H1 (cell line): ENCODE measurements at regions not wholly inside any gene's neighbourhood (a gene's known extent, or its start where the extent isn't known, plus 50 kb on each side); places are given as distances from the start of the nearest gene placed in this dataset.

Experiments
- BCL11A ChIP-seq, 2 experiments: IDR thresholded peaks; one replicate each; pipeline ENCODE4 v1.6.1; 2011; ENCODE audit warnings: low read depth in 2 of 2, low read length in 2 of 2, mild to moderate bottlenecking in 2 of 2
- CTCF ChIP-seq, 3 experiments: IDR thresholded peaks; 1 replicate in 2 of 3; 2 replicates in 1 of 3; pipeline versions ENCODE4 v1.5.1 to v1.6.1; 2011; ENCODE audit warnings: low read length in 3 of 3, mild to moderate bottlenecking in 3 of 3, inconsistent platforms in 2 of 3, low read depth in 1 of 3, moderate library complexity in 1 of 3; ENCODE audit not compliant: insufficient read depth in 1 of 3; ENCODE audit errors: control extremely low read depth in 1 of 3
- SAP30 ChIP-seq: fragments of 300-600 bp; sonication (generic); IDR thresholded peaks from 2 replicates; pipeline ENCODE4 v1.7.1; 2012; ENCODE audit warnings: low read length, moderate library complexity, mild to moderate bottlenecking, inconsistent platforms; ENCODE audit not compliant: insufficient read depth, insufficient replicate concordance

DNA sequence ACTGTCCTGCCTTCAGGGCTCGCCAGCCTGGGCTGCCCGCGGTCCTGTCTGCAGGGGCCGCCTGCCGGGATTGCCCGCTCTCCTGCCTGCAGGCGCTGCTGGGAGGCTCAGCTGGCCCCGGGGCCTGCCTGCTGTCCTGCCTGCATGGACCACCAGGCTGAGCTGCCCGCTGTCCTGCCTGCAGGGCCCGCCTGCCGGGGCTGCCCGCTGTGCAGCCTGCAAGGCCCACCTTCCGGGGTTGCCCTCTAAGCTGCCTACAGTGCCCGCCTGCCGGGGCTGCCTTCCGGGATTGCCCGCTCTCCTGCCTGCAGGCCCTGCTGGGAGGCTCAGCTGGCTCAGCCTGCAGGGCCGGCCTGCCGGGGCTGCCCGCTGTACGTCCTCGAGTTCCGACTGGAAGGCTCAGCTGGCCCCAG is 164.4 kb downstream of the GLRX3 start:
- TF ChIP-seq CTCF (IDR thresholded peaks at IDR 0.05; ENCODE audit: control extremely low read depth in 1 of 3, insufficient read depth in 1 of 3, low read depth in 1 of 3, low read length in 3 of 3) (no peak), SAP30 (no peak), BCL11A (IDR thresholded peaks at IDR 0.05; ENCODE audit: low read depth in 2 of 2, low read length in 2 of 2) (no peak)
